ENCODE measurements at regions not wholly inside any gene's neighbourhood (a gene's known extent, or its start where the extent isn't known, plus 50 kb on each side); places are given as distances from the start of the nearest gene placed in this dataset.

DNA sequence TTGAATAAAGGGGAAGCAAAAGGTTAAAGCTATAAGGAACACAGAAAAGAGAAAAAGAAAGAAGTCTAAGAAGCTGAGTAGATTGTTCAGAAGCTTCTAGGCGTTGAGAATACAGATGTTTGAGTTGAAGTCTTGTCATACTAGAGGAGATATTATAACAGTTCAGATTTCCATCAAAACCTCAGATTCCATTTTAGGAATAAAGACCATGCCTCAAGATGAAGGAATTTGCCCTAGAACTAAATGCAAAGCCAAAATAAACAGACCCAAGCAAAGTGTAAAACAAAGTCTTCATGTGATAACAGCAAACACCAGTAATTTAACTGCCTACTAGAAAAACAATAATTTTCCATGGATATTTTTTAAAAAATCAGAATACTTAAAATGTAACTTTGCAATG is 476.5 kb upstream of the POT1 start:
- TF ChIP-seq POLR2AphosphoS5 (IDR thresholded peaks at IDR 0.05; ENCODE audit: low read depth, low read length): no peak
- TF ChIP-seq POLR2A (IDR thresholded peaks at IDR 0.05; ENCODE audit: low read depth, low read length): no peak
